ENCODE measurements at regions not wholly inside any gene's neighbourhood (a gene's known extent, or its start where the extent isn't known, plus 50 kb on each side); places are given as distances from the start of the nearest gene placed in this dataset.

DNA sequence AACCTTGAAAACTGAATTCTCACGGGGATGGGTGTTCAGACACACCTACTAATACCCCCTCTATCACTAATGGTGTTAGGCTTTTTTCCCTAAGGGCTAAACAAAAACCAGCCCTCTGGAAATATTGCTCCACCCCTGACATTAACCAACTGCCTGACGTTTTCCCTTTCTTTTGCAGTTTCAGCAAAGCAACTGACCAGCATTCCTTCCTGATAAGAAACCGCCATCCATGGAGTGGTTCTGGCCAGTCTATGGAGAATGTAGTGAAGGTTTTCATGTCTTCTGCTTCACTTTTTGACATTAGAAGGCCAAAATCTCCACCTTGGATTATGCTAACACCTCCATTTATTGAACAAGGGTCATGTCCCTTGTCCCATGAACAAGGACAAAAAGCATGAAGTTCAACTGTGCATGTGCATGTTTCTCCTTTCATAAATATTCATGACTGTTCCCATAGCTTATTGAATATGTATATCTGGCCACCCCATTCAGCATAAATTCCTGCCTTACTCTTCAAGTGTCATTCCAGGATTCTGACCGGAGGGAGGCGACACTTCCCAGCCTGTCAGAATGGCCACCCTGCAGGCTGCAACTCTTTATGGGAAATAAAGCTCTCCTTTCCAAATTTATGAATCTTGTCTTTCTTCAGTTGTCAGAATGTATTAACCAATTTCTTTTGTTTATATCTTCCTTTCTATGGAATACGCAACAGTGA lies 314.3 kb downstream of the HHIPL2 start:
- no CpG with 5 or more reads among the region's 6 CpGs for WGBS (ENCODE audit: extremely low coverage, insufficient coverage, insufficient read length)
- Histone ChIP-seq H2BK5ac (ENCODE audit: low read depth, low read length, poor library complexity) (no peak overlapping the region), H3K23ac (ENCODE audit: low read length) (no peak overlapping the region), H3K79me2 (ENCODE audit: control insufficient read depth, insufficient read depth, low read length, poor library complexity) (no peaks in the 10 kb centered on the region), H3K9me3 (ENCODE audit: insufficient read depth, low read depth, low read length) (no peaks in the 10 kb centered on the region), H2BK120ac (ENCODE audit: insufficient read depth, low read length, poor library complexity) (no peak overlapping the region), H3K9ac (ENCODE audit: low read length) (no peak overlapping the region), H3K14ac (ENCODE audit: low read length) (no peak overlapping the region), H3K27ac (ENCODE audit: low read depth, low read length) (no peak overlapping the region), H3K4ac (ENCODE audit: low read depth, low read length) (no peak overlapping the region), H2AK5ac (ENCODE audit: low read length) (no peak overlapping the region), H3K4me3 (ENCODE audit: low read depth, low read length) (no peak overlapping the region), H3K27me3 (ENCODE audit: insufficient read depth, low read length) (no peaks in the 10 kb centered on the region), H2BK12ac (ENCODE audit: low read length) (no peak overlapping the region), H2AFZ (ENCODE audit: insufficient read depth, low read length, poor library complexity) (no peak overlapping the region), H3K79me1 (ENCODE audit: low read length) (no peaks in the 10 kb centered on the region), H3K18ac (ENCODE audit: low read length) (no peak overlapping the region), H3K36me3 (ENCODE audit: control insufficient read depth in 1 of 2, insufficient read depth in 2 of 2, low read length in 2 of 2) (no peaks in the 10 kb centered on the region), H4K8ac (ENCODE audit: low read depth, low read length) (no peak overlapping the region), H4K12ac (ENCODE audit: low read depth, low read length) (no peak overlapping the region), H3K4me2 (ENCODE audit: low read length) (peak overlapping the region; percentile 4), H4K91ac (ENCODE audit: low read depth, low read length) (no peak overlapping the region), H3K4me1 (ENCODE audit: control insufficient read depth in 1 of 2, insufficient read depth in 2 of 2, low read length in 2 of 2) (no peaks in the 10 kb centered on the region)
- peak; percentile 48 to 73 for DNase-seq

DNA sequence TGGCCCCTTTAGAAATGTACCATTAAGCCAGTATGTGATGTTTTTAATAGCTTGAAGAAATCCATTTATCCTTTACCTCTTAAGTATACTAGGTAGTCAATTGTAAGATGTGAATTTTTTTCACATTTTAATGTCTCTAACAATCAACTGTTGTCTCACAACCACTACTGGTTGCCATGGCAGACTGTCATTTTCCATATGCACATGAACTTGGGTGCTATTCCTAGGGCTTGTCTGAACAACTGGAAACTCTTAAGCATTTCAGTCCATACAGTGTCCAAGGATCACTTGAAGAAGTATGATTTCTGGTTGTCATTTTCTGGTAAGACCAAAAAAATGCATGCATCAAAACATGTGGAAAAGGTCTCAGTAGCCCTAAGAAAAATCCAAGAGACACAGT lies 315.1 kb downstream of the HHIPL2 start:
- no peaks in the 10 kb centered on the region for H3K27me3 ChIP-seq (ENCODE audit: insufficient read depth, low read length)

DNA sequence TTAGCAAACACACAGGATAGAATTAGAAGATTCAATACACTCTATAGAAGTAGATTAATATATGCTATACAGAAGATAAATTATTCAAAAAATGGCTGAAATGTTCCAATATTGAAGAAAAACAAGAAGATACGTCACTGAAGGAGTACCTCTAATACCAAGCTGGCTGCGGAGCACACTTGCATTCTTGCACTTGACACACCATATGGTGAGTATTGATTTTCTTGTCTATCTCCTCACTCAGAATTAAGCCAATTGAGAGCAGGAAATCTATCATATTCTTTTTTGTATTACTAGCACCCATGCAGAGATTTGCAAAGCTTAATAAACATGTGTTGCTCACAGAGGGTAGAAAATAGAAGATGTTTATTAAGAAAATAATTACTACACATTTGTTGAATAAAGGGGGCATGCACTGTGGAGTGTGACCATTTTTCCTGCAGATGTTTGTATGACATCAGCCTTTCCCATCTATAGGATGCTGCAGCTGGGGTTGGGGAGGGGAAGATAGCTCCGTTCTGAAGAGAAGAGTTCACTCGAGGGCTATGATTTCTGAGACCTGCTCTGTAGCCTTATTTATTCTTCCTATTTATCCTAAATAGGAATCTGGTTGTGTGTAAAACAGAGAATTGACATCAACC lies 318.1 kb downstream of the HHIPL2 start:
- Histone ChIP-seq H3K9me3 (ENCODE audit: insufficient read depth, low read depth, low read length) (no peaks in the 10 kb centered on the region), H3K4me2 (ENCODE audit: low read length) (no peak overlapping the region), H3K4ac (ENCODE audit: low read depth, low read length) (no peak overlapping the region), H3K9ac (ENCODE audit: low read length) (no peak overlapping the region), H3K4me3 (ENCODE audit: low read depth, low read length) (no peak overlapping the region), H4K8ac (ENCODE audit: low read depth, low read length) (no peak overlapping the region), H3K23ac (ENCODE audit: low read length) (no peak overlapping the region), H2BK12ac (ENCODE audit: low read length) (no peak overlapping the region), H3K4me1 (ENCODE audit: control insufficient read depth in 1 of 2, insufficient read depth in 2 of 2, low read length in 2 of 2) (no peaks in the 10 kb centered on the region), H4K91ac (ENCODE audit: low read depth, low read length) (no peak overlapping the region), H3K79me2 (ENCODE audit: control insufficient read depth, insufficient read depth, low read length, poor library complexity) (no peaks in the 10 kb centered on the region), H2BK120ac (ENCODE audit: insufficient read depth, low read length, poor library complexity) (no peak overlapping the region), H4K12ac (ENCODE audit: low read depth, low read length) (no peak overlapping the region), H3K79me1 (ENCODE audit: low read length) (no peaks in the 10 kb centered on the region), H2AFZ (ENCODE audit: insufficient read depth, low read length, poor library complexity) (no peak overlapping the region), H2AK5ac (ENCODE audit: low read length) (no peak overlapping the region), H3K18ac (ENCODE audit: low read length) (no peak overlapping the region), H3K14ac (ENCODE audit: low read length) (no peak overlapping the region), H3K27me3 (ENCODE audit: insufficient read depth, low read length) (no peaks in the 10 kb centered on the region), H3K27ac (ENCODE audit: low read depth, low read length) (no peak overlapping the region), H2BK5ac (ENCODE audit: low read depth, low read length, poor library complexity) (no peak overlapping the region), H3K36me3 (ENCODE audit: control insufficient read depth in 1 of 2, insufficient read depth in 2 of 2, low read length in 2 of 2) (no peaks in the 10 kb centered on the region)
- DNase-seq, result no peak
- no CpG with 5 or more reads among the region's 4 CpGs for WGBS (ENCODE audit: extremely low coverage, insufficient coverage, insufficient read length)

More for the DNA sequence above, 315.1 kb downstream of the HHIPL2 start:
- Histone ChIP-seq H4K8ac (ENCODE audit: low read depth, low read length) (no peak overlapping the region), H3K9ac (ENCODE audit: low read length) (no peak overlapping the region), H3K14ac (ENCODE audit: low read length) (no peak overlapping the region), H3K23ac (ENCODE audit: low read length) (no peak overlapping the region), H3K27ac (ENCODE audit: low read depth, low read length) (no peak overlapping the region), H3K79me1 (ENCODE audit: low read length) (no peaks in the 10 kb centered on the region), H3K4me3 (ENCODE audit: low read depth, low read length) (no peak overlapping the region), H2AK5ac (ENCODE audit: low read length) (no peak overlapping the region), H2BK5ac (ENCODE audit: low read depth, low read length, poor library complexity) (no peak overlapping the region), H3K4ac (ENCODE audit: low read depth, low read length) (no peak overlapping the region), H2BK120ac (ENCODE audit: insufficient read depth, low read length, poor library complexity) (no peak overlapping the region), H4K12ac (ENCODE audit: low read depth, low read length) (no peak overlapping the region), H3K9me3 (ENCODE audit: insufficient read depth, low read depth, low read length) (no peaks in the 10 kb centered on the region), H3K4me2 (ENCODE audit: low read length) (no peak overlapping the region), H4K91ac (ENCODE audit: low read depth, low read length) (no peak overlapping the region), H3K18ac (ENCODE audit: low read length) (no peak overlapping the region), H3K79me2 (ENCODE audit: control insufficient read depth, insufficient read depth, low read length, poor library complexity) (no peaks in the 10 kb centered on the region), H3K36me3 (ENCODE audit: control insufficient read depth in 1 of 2, insufficient read depth in 2 of 2, low read length in 2 of 2) (no peaks in the 10 kb centered on the region), H3K4me1 (ENCODE audit: control insufficient read depth in 1 of 2, insufficient read depth in 2 of 2, low read length in 2 of 2) (no peaks in the 10 kb centered on the region), H2BK12ac (ENCODE audit: low read length) (no peak overlapping the region), H2AFZ (ENCODE audit: insufficient read depth, low read length, poor library complexity) (no peak overlapping the region)
- DNase-seq, result no peak

DNA sequence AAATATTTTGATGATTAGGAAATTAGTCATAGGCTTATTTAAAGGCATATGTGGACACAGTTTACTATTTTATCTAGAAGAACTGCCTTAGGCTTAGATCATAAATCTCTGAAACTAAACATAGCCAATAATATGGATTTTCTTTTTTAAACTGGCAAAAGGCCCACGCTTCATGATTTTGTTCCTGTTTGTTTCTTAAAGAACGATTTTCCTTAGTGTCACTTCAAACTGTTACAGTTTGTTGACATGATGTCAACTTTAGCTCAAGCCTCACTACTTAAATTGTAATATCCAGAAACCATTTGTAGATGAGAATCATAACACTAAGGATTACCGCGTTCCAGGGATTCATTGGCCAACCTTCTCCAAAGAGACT lies 322.6 kb downstream of the HHIPL2 start:
- Histone ChIP-seq H2AK5ac (ENCODE audit: low read length) (no peak overlapping the region), H2BK12ac (ENCODE audit: low read length) (no peak overlapping the region), H3K14ac (ENCODE audit: low read length) (no peak overlapping the region), H3K9ac (ENCODE audit: low read length) (no peak overlapping the region), H4K91ac (ENCODE audit: low read depth, low read length) (no peak overlapping the region), H3K9me3 (ENCODE audit: insufficient read depth, low read depth, low read length) (no peaks in the 10 kb centered on the region), H3K27me3 (ENCODE audit: insufficient read depth, low read length) (no peaks in the 10 kb centered on the region), H4K12ac (ENCODE audit: low read depth, low read length) (no peak overlapping the region), H3K4me2 (ENCODE audit: low read length) (no peak overlapping the region), H2BK120ac (ENCODE audit: insufficient read depth, low read length, poor library complexity) (no peak overlapping the region), H3K23ac (ENCODE audit: low read length) (no peak overlapping the region), H3K36me3 (ENCODE audit: control insufficient read depth in 1 of 2, insufficient read depth in 2 of 2, low read length in 2 of 2) (no peaks in the 10 kb centered on the region), H3K4me3 (ENCODE audit: low read depth, low read length) (no peak overlapping the region), H2AFZ (ENCODE audit: insufficient read depth, low read length, poor library complexity) (no peak overlapping the region), H3K27ac (ENCODE audit: low read depth, low read length) (no peak overlapping the region), H3K79me2 (ENCODE audit: control insufficient read depth, insufficient read depth, low read length, poor library complexity) (no peaks in the 10 kb centered on the region), H3K4me1 (ENCODE audit: control insufficient read depth in 1 of 2, insufficient read depth in 2 of 2, low read length in 2 of 2) (no peaks in the 10 kb centered on the region), H3K79me1 (ENCODE audit: low read length) (no peaks in the 10 kb centered on the region), H4K8ac (ENCODE audit: low read depth, low read length) (no peak overlapping the region), H2BK5ac (ENCODE audit: low read depth, low read length, poor library complexity) (no peak overlapping the region), H3K4ac (ENCODE audit: low read depth, low read length) (no peak overlapping the region), H3K18ac (ENCODE audit: low read length) (no peak overlapping the region)
- no CpG with 5 or more reads among the region's 4 CpGs for WGBS (ENCODE audit: extremely low coverage, insufficient coverage, insufficient read length)
- DNase-seq, result no peak
